ENCODE measurements at regions not wholly inside any gene's neighbourhood (a gene's known extent, or its start where the extent isn't known, plus 50 kb on each side); places are given as distances from the start of the nearest gene placed in this dataset.

- H3K9me3 ChIP-seq = no peaks in the 10 kb centered on the region
- no peaks in the 10 kb centered on the region for H3K4me1 ChIP-seq
- no peaks in the 10 kb centered on the region for H3K27me3 ChIP-seq
- H3K9ac ChIP-seq (ENCODE audit: low read depth in 2 of 2, low read length in 2 of 2) = no peak overlapping the region
- H3K27ac ChIP-seq = no peak overlapping the region
- no peaks in the 10 kb centered on the region for H3K36me3 ChIP-seq
- DNase-seq = no peak
- no peak overlapping the region for H3K4me3 ChIP-seq
- intact Hi-C loops (cut with DNase I) = no loop called here
- TF ChIP-seq CTCF (IDR thresholded peaks at IDR 0.05) = no peak
Observed at GRCh38 chr1:222375701-222376100, 172.2 kb downstream of the HHIPL2 start.

- no peaks in the 10 kb centered on the region for H3K36me3 ChIP-seq
- TF ChIP-seq CTCF (IDR thresholded peaks at IDR 0.05) = no peak
- H3K27ac ChIP-seq = no peak overlapping the region
- DNase-seq = no peak
- no peaks in the 10 kb centered on the region for H3K9me3 ChIP-seq
- H3K27me3 ChIP-seq = no peaks in the 10 kb centered on the region
- H3K4me3 ChIP-seq = no peak overlapping the region
- no peak overlapping the region for H3K9ac ChIP-seq (ENCODE audit: low read depth in 2 of 2, low read length in 2 of 2)
- intact Hi-C loops (cut with DNase I) = no loop called here
- H3K4me1 ChIP-seq = no peaks in the 10 kb centered on the region
Observed at GRCh38 chr1:222373831-222374602, 173.9 kb downstream of the HHIPL2 start.

GRCh38 chr1:222373216-222373615 lies 174.7 kb downstream of the HHIPL2 start:
- no peaks in the 10 kb centered on the region for H3K36me3 ChIP-seq
- intact Hi-C loops (cut with DNase I) = no loop called here
- H3K9me3 ChIP-seq = no peaks in the 10 kb centered on the region
- no peak for TF ChIP-seq CTCF (IDR thresholded peaks at IDR 0.05)
- no peaks in the 10 kb centered on the region for H3K4me1 ChIP-seq
- H3K9ac ChIP-seq (ENCODE audit: low read depth in 2 of 2, low read length in 2 of 2) = no peak overlapping the region
- no peak overlapping the region for H3K4me3 ChIP-seq
- no peak for DNase-seq
- H3K27ac ChIP-seq = no peak overlapping the region
- no peaks in the 10 kb centered on the region for H3K27me3 ChIP-seq

GRCh38 chr1:222372221-222372620 lies 175.7 kb downstream of the HHIPL2 start:
- H3K27me3 ChIP-seq = no peaks in the 10 kb centered on the region
- H3K4me1 ChIP-seq = no peaks in the 10 kb centered on the region
- no peaks in the 10 kb centered on the region for H3K9me3 ChIP-seq
- intact Hi-C loops (cut with DNase I) = no loop called here
- no peaks in the 10 kb centered on the region for H3K36me3 ChIP-seq
- H3K4me3 ChIP-seq = no peak overlapping the region
- no peak for DNase-seq
- TF ChIP-seq CTCF (IDR thresholded peaks at IDR 0.05) = no peak
- H3K27ac ChIP-seq = no peak overlapping the region
- no peak overlapping the region for H3K9ac ChIP-seq (ENCODE audit: low read depth in 2 of 2, low read length in 2 of 2)

GRCh38 chr1:222370913-222371675 lies 176.8 kb downstream of the HHIPL2 start:
- Histone ChIP-seq H3K9me3 (no peaks in the 10 kb centered on the region), H3K4me1 (no peaks in the 10 kb centered on the region), H3K27ac (no peak overlapping the region), H3K9ac (ENCODE audit: low read depth in 2 of 2, low read length in 2 of 2) (no peak overlapping the region), H3K4me3 (no peak overlapping the region), H3K27me3 (no peaks in the 10 kb centered on the region), H3K36me3 (no peaks in the 10 kb centered on the region)
- intact Hi-C loops (cut with DNase I) = no loop called here
- no peak for DNase-seq
- no peak for TF ChIP-seq CTCF (IDR thresholded peaks at IDR 0.05)
